GM19397 (cell line): ENCODE measurements at regions not wholly inside any gene's neighbourhood (a gene's known extent, or its start where the extent isn't known, plus 50 kb on each side); places are given as distances from the start of the nearest gene placed in this dataset.

Source experiments
- ATAC-seq: cut with Tn5 transposase; IDR thresholded peaks from one replicate; pipeline ENCODE4 v1.9.1; 2021; ENCODE audit warnings: mild to moderate bottlenecking, moderate library complexity; ENCODE audit not compliant: unreplicated experiment

DNA sequence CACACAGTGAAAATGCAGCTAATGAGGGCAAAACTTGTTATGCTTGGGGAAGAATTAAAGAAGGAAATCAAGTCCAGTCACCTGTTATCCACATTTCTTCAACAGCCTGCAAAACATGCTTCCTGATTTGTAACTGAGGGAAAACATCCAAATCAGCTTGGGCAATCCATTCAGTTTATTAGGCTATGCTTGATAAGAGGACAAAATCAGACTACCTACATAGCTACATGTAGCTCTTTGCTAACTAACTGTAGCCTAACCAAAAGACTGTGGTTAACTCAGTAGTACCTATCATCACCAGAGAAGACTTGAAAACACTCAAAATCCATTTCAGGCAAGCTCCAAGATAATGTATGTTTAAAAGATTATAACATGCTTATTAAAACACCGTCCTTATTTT, 436.4 kb downstream of the SHQ1 start:
- no peak for ATAC-seq

DNA sequence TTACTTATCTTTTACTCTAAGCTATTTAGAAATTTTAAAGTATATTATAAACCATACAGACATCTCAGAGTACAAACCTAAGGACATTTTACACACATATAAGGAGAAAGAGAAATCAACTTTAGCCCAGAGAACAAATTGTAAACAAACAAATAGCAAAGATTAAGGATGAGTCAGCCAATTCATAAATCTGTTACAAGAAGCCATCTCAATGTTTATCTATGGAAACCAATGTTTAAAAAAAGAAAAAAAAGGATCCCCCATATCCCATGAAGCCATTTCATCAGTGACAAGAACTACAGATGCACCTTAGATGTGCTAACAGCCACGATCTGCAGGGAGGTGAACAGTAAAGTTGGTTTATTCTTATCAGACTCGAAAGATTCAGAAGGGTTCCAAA, 437.1 kb downstream of the SHQ1 start:
- ATAC-seq = no peak

DNA sequence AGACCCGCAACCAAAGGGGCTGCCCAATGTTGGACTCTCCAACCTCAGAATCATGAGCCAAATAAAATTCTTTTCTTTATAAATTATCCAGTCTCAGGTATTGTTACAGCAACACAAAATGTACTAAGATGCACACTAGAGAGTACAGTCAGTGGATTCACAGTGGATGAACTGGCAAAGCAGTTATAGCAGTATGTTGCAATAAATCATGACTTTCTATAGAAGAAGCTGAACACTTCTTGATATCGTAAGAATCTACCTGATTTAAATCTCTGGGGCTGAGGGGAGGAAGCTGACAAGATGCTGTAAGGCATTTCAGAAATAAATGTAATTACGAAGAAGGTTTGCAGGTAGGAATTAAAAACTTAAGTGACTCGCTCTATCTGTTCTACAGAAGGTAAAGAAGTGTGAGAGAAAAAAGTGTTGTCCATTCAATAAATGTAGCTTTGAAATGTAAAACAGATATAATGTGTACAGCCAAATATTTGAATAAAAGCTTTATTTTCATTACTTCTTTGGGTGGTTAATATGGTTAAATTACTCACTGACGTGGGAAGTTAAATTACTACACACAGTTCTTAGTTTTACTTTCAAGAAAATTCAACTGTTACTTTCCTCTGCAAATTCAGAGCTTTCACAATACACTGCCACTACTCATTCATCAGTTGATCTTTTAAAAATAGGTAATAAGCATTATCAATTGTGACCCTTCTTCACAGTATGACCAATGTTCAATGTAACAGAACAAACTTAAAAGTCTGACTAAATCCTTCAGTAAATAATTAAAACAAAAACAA, 439.1 kb downstream of the SHQ1 start:
- no peak for ATAC-seq

DNA sequence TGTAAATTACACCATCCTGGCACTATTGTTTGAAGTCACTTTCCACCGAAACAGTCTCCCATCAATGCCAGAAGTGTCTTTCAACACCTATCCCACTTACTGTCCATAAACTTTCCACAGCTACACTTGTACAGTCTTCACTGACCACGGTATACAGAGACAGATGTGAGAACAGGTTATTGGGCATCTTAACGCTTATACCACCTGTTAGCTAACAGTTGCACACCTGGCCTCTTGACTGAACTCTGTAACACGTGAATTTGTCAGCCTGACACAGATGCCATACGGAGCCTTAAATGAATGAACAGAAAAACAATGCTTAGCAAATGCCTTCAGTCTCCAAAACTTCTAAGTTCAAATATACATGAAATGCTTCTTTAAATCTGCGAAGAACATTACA, 440.5 kb downstream of the SHQ1 start:
- no peak for ATAC-seq

DNA sequence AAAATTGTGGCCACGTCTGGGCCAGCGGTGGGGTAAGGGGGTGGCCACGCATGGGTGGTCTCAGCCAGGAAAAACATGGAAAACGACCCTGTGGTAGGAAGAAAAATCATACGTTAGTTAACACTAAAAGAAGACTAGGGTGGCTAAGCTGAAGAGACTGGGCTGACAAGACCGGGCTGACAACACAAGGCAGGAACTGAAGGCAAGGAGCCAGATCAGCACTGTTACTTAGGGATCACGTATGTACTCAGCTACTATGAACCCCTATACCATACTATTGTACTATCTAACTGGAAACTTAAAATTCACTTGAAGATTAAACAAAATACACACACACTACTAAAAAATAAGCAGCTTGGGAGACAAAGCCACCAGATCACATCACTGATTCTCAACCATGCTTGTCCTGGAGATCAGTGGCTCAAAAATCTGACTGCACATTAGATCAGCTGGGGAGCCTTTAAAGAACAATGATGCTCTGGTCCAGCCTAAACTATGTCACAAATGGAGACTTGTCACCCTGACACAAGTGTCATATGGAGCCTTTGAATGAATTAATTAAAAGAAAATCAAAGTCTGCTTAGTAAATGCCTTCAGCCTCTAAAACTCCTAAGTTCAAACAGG, 442.2 kb downstream of the SHQ1 start:
- no peak for ATAC-seq

DNA sequence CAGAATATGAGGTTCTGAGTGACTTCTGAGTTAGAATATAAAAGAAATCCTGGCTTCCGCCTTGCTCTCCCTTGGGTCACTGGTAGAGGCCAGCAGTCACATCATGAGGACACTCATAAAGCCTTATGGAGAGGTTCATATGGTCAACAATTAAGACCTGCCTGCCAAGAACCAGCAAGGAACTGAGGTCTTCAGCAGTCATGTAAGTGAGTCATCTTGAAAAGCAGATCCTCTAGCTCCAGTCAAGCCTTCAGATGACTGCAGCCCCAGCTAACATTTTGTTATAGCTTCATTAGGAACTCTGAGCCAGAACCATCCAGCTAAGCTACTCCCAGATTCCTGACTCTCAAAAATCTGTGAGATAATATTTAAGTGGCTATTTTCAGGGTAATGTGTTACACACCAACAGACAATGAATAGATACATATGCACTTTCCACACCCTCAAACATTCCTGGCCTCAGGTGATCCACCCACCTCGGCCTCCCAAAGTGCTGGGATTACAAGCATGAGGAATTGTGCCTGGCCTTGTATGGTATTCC, 447.2 kb downstream of the SHQ1 start:
- no peak for ATAC-seq

DNA sequence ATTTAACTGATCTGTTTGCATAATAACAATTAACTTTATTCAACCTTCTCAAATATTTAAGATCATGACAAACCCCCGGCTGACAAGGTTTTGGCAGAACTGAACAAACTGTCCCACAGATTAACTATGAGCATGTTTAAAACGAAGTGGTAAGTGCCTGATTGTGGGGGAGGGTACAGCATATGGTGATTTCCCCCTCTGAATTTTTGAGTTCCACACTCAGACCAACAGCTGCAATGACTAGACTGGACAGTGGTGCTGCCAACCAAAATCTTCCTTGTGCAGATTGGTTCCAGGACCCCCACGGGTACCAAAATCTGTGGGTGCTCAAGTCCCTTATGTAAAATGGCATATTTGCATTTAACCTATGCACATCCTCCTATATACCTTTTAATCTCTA, 449.5 kb downstream of the SHQ1 start:
- ATAC-seq = no peak

DNA sequence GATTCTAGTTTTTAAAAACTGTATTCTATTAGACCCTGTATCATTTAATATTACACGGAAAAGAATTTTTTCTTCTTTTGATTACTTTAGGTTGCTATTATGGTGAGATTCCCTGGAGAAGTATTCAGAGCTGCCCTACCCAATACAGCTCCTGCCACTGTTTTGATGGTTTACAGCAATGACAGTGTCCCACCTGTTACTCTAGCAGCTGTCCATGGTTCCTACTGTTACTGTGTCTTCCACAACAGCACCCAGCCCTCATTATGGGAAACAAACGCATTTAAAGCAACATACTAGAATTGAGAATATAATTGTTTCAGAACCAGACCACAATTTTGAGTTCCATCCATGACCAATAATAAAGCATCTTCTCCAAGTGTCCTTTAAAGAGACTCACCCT, 450.7 kb downstream of the SHQ1 start:
- ATAC-seq = no peak

DNA sequence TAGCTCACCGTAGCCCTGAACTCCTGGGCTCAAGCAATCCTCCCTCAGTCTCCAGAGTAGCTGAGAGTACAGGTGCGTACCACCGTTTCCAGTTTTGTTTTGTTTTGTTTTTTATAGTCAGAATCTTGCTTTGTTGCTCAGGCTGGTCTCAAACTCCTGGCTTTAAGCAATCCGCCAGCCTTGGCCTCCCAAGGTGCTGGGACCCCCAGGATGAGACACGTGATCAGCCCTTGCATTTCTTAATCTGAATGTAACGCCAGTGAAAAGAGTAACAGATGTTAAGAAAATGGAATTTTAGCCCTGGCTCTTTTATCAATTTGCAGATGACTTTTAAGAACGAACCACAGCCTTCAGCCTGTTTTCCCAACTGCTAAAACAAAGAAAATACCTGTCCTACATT, 451.3 kb downstream of the SHQ1 start:
- no peak for ATAC-seq

DNA sequence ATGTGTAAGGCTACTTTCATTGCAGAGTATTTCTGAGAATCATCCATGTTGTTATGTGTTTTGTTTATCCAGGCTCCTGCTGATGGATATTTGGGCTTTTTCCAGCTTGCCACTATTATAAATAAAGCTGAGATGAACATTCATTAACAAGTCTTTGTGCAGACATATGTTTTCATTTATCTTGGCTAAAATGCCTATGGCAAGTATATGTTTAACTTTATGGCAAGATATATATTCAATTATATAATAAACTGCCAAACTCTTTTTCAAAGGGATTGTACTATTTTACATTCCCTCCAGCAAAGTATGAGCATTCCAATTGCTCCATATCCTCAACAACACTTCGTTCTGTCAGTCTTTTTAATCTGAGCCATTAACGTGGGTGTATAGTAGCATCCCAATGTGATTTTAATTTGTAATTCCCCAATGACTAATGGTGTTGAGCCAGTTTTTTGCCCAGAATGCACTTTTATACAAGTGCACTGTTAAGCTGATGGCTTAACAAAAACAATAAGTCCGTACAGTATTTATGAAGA, 452.4 kb downstream of the SHQ1 start:
- no peak for ATAC-seq

DNA sequence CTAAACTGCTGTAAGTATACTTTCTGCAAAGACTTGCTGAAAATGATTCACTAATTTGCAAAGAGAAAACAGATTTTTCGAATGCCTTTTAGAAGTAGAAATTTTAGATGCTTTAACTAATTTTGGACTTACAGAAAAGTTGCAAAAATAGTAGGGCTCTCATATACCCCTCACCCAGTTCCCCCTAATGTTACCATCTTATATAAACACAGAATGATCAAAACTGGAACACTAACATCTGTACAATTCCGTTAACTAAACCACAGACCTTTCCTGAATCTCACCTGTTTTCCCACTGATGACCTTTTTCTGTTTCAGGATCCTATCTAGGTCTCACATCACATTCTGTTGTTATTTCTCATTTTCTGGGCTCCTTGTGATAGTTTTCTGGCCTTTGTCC, 454.8 kb downstream of the SHQ1 start:
- ATAC-seq = no peak

DNA sequence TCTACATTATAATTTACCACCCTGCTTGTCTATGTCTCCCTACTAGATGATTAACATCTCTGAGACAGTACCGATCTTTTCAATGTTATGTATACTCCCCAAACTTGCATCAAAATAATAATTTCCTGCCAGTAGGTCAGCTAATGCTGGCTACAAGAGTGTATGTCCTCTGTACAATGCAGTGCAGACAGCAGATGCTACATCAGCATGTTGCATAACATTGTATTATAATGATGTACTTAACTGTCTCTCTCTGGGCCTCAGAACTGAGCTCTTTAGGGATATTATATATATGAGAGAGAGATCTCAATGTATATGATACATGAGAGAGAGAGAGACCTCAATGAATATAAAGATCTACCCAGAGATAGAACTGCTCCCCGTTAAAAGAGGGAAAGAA, 456.6 kb downstream of the SHQ1 start:
- ATAC-seq = no peak

DNA sequence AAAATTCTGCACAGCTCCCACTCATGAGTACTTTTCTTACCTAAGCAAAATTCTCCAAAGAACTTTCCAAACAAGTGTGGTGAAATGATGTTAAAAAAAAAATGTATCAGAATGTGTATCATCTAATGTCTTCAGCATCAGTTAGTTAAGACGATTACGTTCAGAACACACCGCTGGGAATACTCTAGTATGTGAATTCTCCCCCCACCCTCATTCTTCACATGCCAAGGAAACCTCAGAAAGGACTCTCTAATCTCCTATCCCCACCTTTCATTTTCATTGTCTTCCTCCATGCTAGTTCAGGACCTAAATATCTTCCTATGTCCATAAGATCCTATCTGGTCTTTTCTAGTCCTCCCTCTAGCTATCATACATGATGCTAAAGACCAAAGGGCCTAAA, 457.4 kb downstream of the SHQ1 start:
- ATAC-seq = no peak

DNA sequence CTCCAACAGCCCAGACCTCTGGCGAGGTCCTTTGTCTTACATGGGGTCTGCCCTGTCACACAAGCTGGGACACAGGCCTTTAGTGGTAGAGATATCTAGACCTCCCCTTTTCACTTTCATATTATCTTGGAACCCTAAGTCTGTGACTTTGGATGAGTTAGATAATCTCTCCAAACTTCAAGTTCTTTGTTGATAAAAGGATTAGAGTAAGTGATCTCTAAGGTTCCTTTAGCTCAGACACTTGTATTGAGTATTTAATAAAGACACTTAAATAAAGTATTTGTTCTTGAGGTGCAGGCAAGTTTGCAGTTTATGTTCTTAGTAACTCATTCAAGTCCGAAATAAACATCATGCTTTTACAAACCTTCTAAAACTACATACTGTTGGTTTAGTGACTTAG, 459.6 kb downstream of the SHQ1 start:
- no peak for ATAC-seq

DNA sequence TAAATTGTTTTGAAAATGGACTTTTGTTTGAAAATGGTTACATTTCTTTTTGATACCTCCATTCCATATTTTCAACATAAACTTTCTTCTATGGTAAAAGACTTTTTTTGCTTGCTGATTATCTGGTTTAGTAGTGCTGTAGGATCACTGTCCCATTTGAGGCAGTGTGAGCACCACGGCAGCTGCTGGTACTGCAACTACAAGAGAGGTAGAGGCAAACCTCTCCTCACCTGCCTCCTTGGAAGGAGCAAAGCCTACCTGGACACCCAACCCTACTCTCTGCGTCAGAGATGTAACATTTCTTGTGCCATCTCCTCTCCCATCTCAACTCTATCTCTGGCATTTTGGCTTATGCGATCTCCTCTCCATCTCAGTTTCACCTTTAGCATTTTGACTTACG, 460.1 kb downstream of the SHQ1 start:
- no peak for ATAC-seq

DNA sequence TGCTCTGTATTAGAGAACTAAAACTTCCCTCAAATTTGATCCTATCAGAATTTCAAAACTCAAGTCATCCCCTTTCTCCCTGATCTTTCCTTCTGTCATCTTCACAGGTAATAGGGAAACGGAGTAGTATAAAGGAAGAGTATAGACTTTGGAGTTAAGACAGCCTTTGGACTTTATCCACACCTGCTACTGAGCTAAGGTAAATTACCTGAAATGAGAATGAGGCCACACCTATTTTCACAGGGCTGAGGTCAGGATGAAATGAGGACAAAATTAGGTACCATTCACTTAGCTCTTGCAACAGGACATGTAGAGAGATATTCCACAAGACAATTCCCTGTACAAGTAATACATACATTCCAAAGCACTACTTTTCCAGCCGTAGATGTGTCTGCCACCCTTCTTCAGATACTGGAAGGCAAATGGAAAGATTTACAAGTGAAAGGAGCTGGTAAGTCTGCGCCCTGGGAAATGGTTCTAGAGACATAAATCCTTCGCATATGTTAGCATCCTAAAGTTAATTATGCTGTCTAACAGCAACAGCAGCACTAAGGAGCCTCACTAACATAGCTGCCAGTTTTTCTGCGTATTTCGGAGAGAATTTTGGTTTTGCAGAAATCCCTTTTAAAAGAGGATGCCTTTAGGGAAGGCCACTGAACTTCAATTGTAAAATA, 461.8 kb downstream of the SHQ1 start:
- no peak for ATAC-seq

DNA sequence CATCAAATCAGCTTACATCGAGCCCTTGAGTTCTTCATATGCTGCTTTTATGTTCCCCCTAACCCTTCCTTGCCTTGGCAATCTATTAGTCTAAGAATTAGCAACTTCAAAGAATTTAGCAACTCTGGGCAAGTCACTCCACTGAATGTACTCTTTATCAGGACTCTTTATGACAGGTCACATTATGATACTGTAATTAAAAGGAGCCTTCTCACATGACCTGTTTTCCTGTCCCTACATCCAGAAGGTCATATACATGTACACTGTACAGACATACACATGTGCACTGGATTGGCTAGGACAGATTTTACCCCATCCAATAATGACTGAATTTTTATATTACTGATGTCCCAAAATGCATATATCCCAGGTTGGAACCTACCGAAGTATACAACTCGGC, 463.1 kb downstream of the SHQ1 start:
- ATAC-seq = no peak

DNA sequence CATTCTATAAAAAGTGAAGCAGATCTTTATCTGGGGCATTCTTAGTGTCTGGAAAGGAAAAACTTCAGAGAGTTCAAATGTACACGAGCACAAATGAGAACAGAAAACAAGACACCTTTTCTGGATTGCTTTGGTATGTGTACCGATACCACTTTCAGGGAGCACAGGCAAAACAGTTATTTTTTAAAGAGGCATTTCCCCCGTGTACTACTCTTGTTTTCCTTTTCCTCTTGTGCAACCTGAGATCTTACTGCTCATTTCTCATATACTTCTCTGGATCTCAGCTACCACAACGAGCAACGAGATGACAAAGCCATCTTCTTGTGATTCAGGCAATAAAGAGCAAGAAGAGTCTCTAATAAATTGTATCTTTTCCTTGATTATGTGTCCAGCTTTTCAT, 463.6 kb downstream of the SHQ1 start:
- no peak for ATAC-seq

DNA sequence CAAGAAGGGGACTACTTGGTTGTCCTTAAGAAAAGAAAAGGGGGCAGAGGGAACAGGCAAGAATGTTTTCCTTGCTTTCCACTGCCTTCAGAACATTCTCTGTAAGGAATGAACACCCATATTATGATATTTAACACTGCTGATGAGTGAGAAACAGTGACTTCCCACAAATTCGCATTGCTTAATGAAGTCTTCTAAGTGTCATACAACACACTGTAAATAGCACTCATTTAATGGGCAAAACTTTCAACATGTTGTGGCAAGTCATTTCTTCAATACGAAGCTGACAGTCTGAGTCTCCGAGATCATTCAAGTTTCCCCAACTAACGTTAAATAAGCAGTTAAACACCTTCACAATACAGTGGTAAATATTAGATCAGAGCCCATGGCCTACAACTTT, 464.4 kb downstream of the SHQ1 start:
- no peak for ATAC-seq

DNA sequence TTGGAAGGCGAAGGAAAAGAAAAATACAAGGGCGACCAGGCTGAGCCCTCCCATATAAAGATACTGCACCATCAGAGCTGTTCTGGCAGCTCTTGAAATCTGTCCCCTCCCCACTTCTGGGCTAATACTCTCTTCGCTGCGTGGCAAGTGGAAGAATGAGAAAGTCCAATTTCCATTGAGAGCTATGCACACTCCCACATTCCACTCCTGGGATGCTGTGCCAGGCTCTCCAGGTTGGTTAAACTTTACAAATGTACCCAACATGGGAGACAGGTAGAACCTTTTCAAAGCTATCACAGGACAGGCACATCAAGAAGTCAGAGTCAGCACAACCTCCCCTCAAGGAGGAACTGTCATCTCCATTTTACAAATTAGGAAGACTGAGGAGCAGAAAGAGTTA, 465.0 kb downstream of the SHQ1 start:
- no peak for ATAC-seq

DNA sequence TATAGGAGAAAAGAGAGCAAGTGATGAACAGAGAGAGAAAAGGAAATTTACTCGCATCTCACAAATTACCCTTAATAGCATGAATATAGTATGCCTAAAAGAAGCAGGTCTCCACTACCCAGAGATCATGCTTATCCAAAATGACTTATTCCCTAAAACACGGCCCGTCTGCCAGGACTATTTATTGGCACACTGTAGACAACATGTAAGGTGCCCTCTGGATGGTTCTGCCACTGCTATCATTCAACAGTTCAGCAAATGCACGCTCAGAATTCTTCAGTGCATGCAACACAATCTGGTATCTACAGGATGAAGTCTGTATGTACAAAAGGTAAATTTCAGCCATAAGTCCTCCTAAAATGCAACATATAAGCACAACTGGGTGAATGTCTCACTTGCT, 465.8 kb downstream of the SHQ1 start:
- ATAC-seq = no peak

DNA sequence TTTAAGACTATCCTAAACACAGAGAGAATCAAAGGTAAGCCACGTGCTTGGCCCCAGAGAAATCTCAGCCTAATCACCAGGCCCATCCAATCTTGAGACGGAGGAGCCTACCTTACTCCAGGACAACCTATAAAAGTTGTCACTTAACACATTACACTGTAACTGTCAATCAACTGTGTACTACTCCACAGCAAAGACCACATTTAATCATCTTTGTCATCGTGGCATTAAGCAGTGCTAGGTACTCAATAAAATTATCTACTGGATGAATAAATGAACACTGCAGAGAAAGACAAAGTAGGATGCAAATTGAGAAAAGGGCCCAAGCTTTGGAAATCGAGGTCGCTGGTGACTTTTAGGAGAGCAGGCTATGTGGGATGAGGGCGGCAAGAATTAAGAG, 466.7 kb downstream of the SHQ1 start:
- no peak for ATAC-seq
